DND-41 (cell line): ENCODE measurements at regions not wholly inside any gene's neighbourhood (a gene's known extent, or its start where the extent isn't known, plus 50 kb on each side); places are given as distances from the start of the nearest gene placed in this dataset.

Experiments
- CTCF ChIP-seq: IDR thresholded peaks from 2 replicates; pipeline ENCODE4 v1.5.1; 2012; ENCODE audit warnings: borderline replicate concordance, low read length, moderate library complexity, mild to moderate bottlenecking; ENCODE audit not compliant: poor library complexity, severe bottlenecking; ENCODE audit errors: extremely low read depth
- EZH2 ChIP-seq: IDR thresholded peaks from 3 replicates; pipeline ENCODE4 v1.6.1; 2012; ENCODE audit warnings: borderline replicate concordance, low read depth, mild to moderate bottlenecking, moderate library complexity, low read length, inconsistent platforms; ENCODE audit not compliant: severe bottlenecking

GRCh38 chr12:30169839-30170591, 386.3 kb upstream of the TMTC1 start:
- TF ChIP-seq CTCF: no peak
- no peak for TF ChIP-seq EZH2
